Iris pigment epithelial cell (primary cell): ENCODE measurements at regions not wholly inside any gene's neighbourhood (a gene's known extent, or its start where the extent isn't known, plus 50 kb on each side); places are given as distances from the start of the nearest gene placed in this dataset.
A peak's percentile ranks its signal among the peaks of the same experiment; 100 is the strongest.
"Not testable (repeated sequence)": the region's sequence is repeated elsewhere in the genome, so short reads cannot be mapped to it uniquely, and the experiment has no call there.

Source experiments
- DNase-seq: peaks from one replicate; pipeline ENCODE4 v3.0.0-alpha.2; 2011; ENCODE audit warnings: low read depth

DNA sequence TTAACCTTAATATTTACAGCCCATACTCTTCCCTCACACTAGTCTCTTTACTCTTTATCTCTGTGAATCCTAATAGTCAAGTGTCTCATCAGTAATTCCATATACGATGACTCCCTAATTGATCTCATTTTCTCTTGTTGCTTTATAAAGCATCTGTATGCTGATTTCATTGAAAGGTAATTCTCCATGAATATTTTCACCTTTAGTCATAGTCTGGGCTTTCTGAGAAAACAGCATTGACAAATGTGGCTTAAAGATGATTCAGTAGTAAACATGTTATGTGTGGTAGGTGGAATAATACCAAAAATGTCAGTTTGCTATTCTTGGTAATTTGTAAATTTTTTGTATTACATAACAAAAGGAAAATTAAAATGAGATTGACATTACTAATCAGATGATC is 1176.5 kb downstream of the NCAM2 start:
- peak; percentile 0 for DNase-seq

DNA sequence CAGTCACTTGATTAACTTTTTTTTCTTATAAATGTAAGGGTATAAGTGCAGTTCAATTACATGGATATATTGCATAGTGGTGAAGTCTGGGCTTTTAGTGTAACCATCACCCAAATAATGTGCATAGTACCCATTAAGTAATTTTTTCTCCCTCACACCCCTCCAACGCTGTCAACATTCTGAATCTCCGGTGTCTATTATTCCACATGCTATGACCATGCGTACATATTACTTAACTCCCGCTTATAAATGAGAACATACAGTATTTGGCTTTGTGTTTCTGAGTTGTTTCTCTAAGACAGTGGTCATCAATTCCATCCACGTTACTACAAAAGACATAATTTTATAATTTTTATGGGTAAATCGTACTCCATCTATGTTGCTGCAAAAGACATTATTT is 1191.1 kb downstream of the NCAM2 start:
- DNase-seq, result no peak

- no peak for DNase-seq
Measured at GRCh38 chr21:22191581-22191980, 1193.4 kb downstream of the NCAM2 start.

DNA sequence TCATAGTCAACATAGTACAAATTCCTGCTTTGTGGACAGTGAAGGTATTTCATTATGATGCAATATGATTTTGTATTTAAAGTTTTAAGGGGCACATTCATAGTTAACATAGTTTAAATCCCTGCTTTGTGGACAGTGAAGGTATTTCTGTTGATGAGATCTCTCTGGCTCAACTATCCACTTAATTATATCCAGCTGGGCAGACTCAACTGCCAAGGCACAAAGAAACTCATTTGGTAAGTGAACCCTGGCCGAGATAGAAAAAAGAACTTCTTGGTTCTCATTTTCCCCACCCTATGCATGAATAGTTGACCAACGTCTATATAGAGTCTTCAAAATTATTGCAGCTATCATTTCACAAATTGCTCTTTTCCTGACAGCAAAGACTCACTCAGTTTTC is 1194.6 kb downstream of the NCAM2 start:
- DNase-seq, result no peak

- not testable (repeated sequence) for DNase-seq
Measured at GRCh38 chr21:22194986-22195385, 1196.8 kb downstream of the NCAM2 start.

- no peak for DNase-seq
Measured at GRCh38 chr21:22200378-22201092, 1202.3 kb downstream of the NCAM2 start.

GRCh38 chr21:22201126-22201525 is 1202.9 kb downstream of the NCAM2 start:
- no peak for DNase-seq

GRCh38 chr21:22201669-22202068 is 1203.5 kb downstream of the NCAM2 start:
- DNase-seq, result no peak

DNA sequence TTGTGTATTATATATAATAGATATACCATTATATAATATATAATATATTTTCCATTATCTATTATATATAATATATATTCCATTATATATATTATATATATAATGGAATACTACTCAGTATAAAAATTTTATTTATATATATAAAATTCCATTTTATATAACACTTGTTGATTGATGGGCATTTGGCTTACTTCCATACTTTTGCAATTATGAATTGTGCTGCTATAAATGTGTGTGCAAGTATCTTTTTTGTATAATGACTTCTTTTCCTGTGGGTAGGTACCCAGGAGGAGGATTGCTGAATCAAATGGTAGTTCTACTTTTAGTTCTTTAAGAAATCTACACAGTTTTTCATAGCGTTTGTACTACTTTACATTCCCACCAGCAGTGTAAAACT is 1211.1 kb downstream of the NCAM2 start:
- no peak for DNase-seq

- no peak for DNase-seq
Measured at GRCh38 chr21:22211943-22212342, 1213.7 kb downstream of the NCAM2 start.

GRCh38 chr21:22223385-22223784 is 1225.2 kb downstream of the NCAM2 start:
- peak; percentile 5 for DNase-seq

- DNase-seq, result no peak
Measured at GRCh38 chr21:22224261-22224660, 1226.1 kb downstream of the NCAM2 start.

DNA sequence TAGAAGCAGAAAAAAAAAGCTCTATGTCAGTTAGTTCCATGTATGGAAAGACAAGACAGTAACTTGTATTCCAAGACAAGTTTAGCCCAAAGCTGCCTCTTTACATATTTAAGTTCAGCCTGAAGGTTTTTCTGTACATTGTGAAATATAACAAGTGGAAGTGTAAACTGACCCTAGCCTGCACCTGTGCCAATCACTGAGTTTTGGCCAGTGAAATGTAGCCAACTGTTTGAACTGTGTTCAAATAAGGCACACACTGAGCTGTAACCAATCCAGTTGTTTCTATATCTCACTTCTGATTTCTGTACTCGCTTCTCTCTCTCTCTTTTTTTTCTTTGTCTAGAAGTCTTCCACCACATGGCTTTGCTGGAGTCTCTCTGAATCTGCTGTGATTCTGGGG is 1227.1 kb downstream of the NCAM2 start:
- no peak for DNase-seq

DNA sequence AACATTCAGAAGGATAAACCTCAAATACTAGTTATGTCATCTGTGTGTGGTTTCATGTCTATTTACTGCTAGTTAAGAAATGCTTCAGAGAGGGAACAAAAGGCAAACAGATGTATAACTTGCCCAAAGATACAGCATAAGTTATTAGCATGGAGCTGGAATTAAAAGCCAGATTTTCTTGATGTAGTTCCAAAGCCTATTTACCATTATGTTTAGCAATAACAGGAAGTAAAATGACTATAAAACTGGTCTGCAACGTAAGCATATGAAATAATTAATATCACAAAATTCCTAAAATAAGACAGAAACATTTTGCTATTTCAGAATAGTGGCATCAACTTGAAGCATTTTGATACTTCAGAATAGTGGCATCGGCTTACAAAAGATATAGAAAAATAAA is 1232.8 kb downstream of the NCAM2 start:
- DNase-seq, result no peak

DNA sequence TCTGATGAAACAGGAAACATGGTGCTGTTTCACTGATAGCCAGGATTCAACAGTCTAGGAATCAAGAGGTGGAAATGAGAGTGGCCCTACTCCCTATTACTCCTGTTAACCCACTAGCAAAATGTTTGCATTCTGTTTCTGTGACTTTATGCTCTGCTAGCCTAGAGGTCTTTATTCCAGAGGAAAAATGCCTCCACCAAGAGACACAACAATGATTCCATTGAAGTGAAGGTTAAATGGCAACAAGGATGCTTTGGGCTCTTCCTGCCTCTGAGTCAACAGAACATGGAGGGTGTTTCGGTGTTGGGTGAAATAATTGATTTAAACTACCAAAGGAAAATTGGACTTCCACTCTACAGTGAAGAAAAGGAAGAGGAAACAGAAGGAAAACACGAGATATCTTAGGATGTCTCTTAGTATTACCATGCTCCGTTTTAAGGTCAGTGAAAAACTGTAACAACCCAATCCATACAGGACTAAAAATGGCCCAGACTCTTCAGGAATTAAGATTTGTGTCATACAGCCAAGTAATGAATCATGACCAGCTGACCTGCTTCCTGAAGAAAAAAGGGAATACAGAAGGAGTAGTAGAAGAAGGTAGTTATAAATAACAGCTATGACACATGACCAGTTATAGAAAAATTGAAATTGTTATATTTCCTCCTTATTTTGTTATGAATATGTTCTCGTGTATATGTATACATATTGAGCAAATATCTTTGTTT is 1237.8 kb downstream of the NCAM2 start:
- DNase-seq, result peak; percentile 1

GRCh38 chr21:22244516-22244915 is 1246.3 kb downstream of the NCAM2 start:
- DNase-seq, result no peak

DNA sequence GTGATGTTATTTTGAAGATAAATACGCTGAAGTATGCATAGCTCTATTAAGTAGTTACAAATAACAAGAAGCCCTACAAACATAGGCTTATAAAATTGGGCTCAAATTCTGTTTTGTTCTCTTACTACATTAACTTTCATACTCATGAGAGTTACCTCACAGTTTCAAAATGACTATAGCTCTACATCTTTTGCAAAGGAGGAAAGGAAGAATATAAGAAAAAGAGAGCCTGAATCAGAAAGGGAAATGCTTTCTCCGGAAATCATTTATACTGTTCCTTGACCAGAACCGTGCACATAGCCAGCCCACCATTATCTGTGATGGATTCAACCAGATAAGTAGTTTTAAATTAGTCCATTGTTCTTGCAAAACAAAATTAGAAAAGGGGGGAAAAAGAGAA is 1252.1 kb downstream of the NCAM2 start:
- no peak for DNase-seq

- no peak for DNase-seq
Measured at GRCh38 chr21:22253761-22254160, 1255.6 kb downstream of the NCAM2 start.

DNA sequence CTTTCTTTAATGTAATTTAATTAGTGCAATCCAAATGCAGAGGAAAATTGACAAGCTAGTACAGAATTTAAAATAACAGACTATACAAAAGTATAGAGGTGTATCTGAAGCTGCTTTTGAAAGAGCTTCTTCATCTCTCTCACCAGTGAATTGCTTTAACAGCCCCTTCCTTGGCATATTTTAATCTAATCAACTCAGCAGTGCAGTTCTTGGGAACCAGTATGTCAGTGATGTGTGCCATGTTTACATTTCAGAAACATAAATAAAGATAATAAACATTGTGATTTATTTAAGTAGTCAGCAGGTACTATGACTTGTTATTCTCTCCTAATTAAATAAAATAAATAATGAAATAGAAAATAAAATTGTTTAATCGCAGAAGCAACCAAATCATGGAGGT is 1260.6 kb downstream of the NCAM2 start:
- DNase-seq, result no peak

DNA sequence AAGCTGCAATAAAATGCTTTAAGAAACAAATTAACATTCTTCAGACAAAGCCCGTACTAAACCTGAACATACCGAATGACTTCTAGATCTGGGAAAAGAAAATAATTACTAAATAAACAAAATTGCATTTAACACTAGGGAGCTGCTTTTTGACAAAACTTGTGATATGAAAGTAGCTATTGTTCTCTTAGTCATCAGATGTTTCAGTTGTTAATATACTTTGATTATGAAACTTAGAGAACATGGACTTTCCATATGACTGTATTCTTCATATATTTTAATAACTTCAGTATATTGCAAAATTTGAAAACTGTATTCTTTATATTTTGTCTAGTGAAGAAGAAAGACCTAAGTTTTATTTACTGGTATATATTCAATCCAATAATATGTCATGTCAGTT is 1262.1 kb downstream of the NCAM2 start:
- no peak for DNase-seq

- no peak for DNase-seq
Measured at GRCh38 chr21:22263890-22264289, 1265.7 kb downstream of the NCAM2 start.

- DNase-seq, result no peak
Measured at GRCh38 chr21:22277341-22277740, 1279.1 kb downstream of the NCAM2 start.

- DNase-seq, result no peak
Measured at GRCh38 chr21:22278366-22278765, 1280.2 kb downstream of the NCAM2 start.

GRCh38 chr21:22280851-22281250 is 1282.6 kb downstream of the NCAM2 start:
- DNase-seq, result no peak
